SU-DHL-6 (cell line): ENCODE measurements at regions not wholly inside any gene's neighbourhood (a gene's known extent, or its start where the extent isn't known, plus 50 kb on each side); places are given as distances from the start of the nearest gene placed in this dataset.

Experiments
- H2AFZ ChIP-seq: fragments of 200-600 bp; sonication (generic); 2 replicates; pipeline ENCODE4 v1.6.1; 2014; ENCODE audit warnings: low read depth, mild to moderate bottlenecking, moderate library complexity, mixed read lengths, antibody characterized with exemption, low read length; ENCODE audit not compliant: severe bottlenecking
- H3F3A ChIP-seq: fragments of 200-600 bp; shearing (Covaris generic); 2 replicates; pipeline ENCODE4 v1.6.0; 2016; ENCODE audit warnings: antibody characterized with exemption, mild to moderate bottlenecking; ENCODE audit not compliant: insufficient read depth
- H3K27ac ChIP-seq: fragments of 200-600 bp; sonication (generic); 2 replicates; pipeline ENCODE4 v1.5.1; 2016; ENCODE audit warnings: low read depth, mild to moderate bottlenecking, low read length, moderate library complexity, mixed read lengths
- H3K27me3 ChIP-seq: fragments of 200-600 bp; sonication (generic), shearing (Covaris generic); 2 replicates; pipeline ENCODE4 v1.6.0; 2014; ENCODE audit warnings: mild to moderate bottlenecking, low read length
- H3K36me3 ChIP-seq: fragments of 200-600 bp; sonication (generic); 2 replicates; pipeline ENCODE4 v1.6.1; 2014; ENCODE audit warnings: mild to moderate bottlenecking, low read length, mixed read lengths
- H3K4me2 ChIP-seq: fragments of 300-600, 200-600 bp; shearing (Covaris generic), sonication (generic); 2 replicates; pipeline ENCODE4 v1.6.0; 2014; ENCODE audit warnings: low read length, low read depth, mild to moderate bottlenecking; ENCODE audit not compliant: poor library complexity, severe bottlenecking
- H3K4me3 ChIP-seq: fragments of 200-600 bp; sonication (generic); 2 replicates; pipeline ENCODE4 v1.5.1; 2014; ENCODE audit warnings: antibody characterized with exemption, low read length, mild to moderate bottlenecking, mixed read lengths; ENCODE audit not compliant: insufficient read depth, poor library complexity, severe bottlenecking
- H3K79me2 ChIP-seq: fragments of 200-600 bp; sonication (generic); 2 replicates; pipeline ENCODE4 v1.6.1; 2014; ENCODE audit warnings: mild to moderate bottlenecking, low read length, moderate library complexity; ENCODE audit not compliant: insufficient read depth
- H3K9ac ChIP-seq: fragments of 200-600 bp; sonication (generic); 2 replicates; pipeline ENCODE4 v1.7.0; 2014; ENCODE audit warnings: mild to moderate bottlenecking, low read length
- H3K9me2 ChIP-seq: fragments of 200-600 bp; sonication (generic); replicated peaks from 2 replicates; pipeline ENCODE4 v1.6.1; 2014; ENCODE audit warnings: low read length; ENCODE audit not compliant: insufficient read depth
- H3K9me3 ChIP-seq: fragments of 200-600 bp; sonication (generic); 2 replicates; pipeline ENCODE4 v1.6.1; 2014; ENCODE audit warnings: low read length, mixed read lengths; ENCODE audit not compliant: insufficient read depth
- H4K20me1 ChIP-seq: fragments of 200-600 bp; sonication (generic); 2 replicates; pipeline ENCODE4 v1.6.1; 2014; ENCODE audit warnings: low read depth, mild to moderate bottlenecking, antibody characterized with exemption, low read length, moderate library complexity, mixed read lengths
- CTCF ChIP-seq: fragments of 200-600 bp; sonication (generic); IDR thresholded peaks from one replicate; pipeline ENCODE4 v1.5.1; 2017; ENCODE audit warnings: antibody characterized with exemption, mild to moderate bottlenecking, low read length, moderate library complexity; ENCODE audit not compliant: insufficient read depth, poor library complexity, severe bottlenecking
- EZH2phosphoT487 ChIP-seq: fragments of 200-600 bp; sonication (generic), shearing (Covaris generic); conservative IDR thresholded peaks from 2 replicates; pipeline ENCODE4 v1.6.1; 2018; ENCODE audit warnings: mild to moderate bottlenecking, antibody characterized with exemption, low read length, moderate library complexity, mixed read lengths

DNA sequence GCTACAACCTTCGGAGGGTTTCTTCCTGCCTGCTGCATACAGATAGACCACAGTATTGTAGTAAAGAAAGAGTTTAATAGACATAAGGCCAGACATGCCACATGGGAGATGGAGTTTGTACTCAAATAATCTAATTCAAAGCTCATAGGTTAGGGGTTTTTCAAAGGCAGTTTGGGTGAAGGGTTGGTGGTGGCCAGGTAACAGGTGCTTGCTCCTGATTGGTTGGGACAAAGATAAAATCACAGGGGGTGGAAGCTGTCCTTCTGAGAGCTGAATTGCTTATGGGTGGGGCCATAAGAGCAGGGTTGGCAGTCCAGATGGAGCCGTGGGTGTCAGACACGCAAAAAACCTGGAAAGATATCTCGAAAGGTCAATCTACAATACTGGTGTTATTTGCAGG, 92.3 kb upstream of the ETV3 start:
- H3K9me3 ChIP-seq: no peaks in the 10 kb centered on the region
- no peak overlapping the region for H3K9ac ChIP-seq
- no peaks in the 10 kb centered on the region for H3K36me3 ChIP-seq
- H3F3A ChIP-seq: no peaks in the 10 kb centered on the region
- H4K20me1 ChIP-seq: no peaks in the 10 kb centered on the region
- H3K27ac ChIP-seq: no peak overlapping the region
- H3K4me2 ChIP-seq: no peak overlapping the region
- no peak overlapping the region for H3K4me3 ChIP-seq
- TF ChIP-seq EZH2phosphoT487 (no peak), CTCF (no peak)
- H3K27me3 ChIP-seq: no peaks in the 10 kb centered on the region
- H2AFZ ChIP-seq: no peak overlapping the region
- H3K9me2 ChIP-seq: no peaks in the 10 kb centered on the region
- H3K79me2 ChIP-seq: no peaks in the 10 kb centered on the region

DNA sequence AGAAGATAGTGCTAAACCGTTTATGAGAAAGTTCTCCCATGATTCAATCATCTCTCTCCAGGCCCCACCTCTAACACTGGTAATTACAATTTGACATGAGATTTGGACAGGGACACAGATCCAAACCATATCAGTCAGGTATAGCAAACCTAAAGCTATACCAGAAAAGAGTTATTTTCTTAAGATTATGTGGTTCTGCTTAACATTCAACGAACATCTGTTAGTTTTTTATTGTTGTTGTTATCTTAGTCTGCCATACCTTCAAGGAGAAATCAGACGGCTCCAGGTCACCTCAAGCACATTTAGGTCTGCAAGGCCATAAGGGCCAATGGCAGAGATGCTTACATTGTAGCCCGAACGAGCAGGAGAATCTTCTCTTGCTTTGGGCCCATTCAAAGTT, 89.5 kb upstream of the ETV3 start:
- no peak overlapping the region for H3K4me2 ChIP-seq
- no peaks in the 10 kb centered on the region for H3K9me2 ChIP-seq
- H3K27me3 ChIP-seq: no peaks in the 10 kb centered on the region
- H3K27ac ChIP-seq: no peak overlapping the region
- TF ChIP-seq EZH2phosphoT487 (no peak), CTCF (no peak)
- no peaks in the 10 kb centered on the region for H4K20me1 ChIP-seq
- H3K9ac ChIP-seq: no peak overlapping the region
- H2AFZ ChIP-seq: no peak overlapping the region
- peaks cover 4% of the 10 kb centered on the region; the same call in 1 of the 2 replicates for H3K9me3 ChIP-seq
- no peaks in the 10 kb centered on the region for H3F3A ChIP-seq
- no peaks in the 10 kb centered on the region for H3K79me2 ChIP-seq
- no peak overlapping the region for H3K4me3 ChIP-seq
- H3K36me3 ChIP-seq: no peaks in the 10 kb centered on the region

DNA sequence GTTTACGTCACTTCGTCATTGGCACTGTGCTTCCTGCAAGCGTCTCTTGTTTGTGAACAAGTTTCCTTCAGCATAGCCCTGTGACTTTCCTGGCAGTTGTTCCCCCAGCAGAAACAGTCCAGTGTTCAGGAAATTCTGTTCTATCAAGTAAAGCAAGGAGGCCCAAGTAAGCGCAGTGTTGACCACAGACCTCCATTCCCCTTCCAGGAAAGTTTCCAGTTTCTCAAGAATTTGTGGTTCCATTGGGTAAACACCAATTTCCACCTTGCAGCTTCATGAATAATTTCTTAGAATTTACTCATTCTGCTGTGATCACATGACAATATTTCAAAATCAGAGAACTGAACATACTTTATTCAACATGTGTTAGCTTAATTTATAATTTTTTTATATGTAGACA, 88.5 kb upstream of the ETV3 start:
- H2AFZ ChIP-seq: no peak overlapping the region
- no peak overlapping the region for H3K27ac ChIP-seq
- no peaks in the 10 kb centered on the region for H3K9me2 ChIP-seq
- H3K4me2 ChIP-seq: no peak overlapping the region
- H3K4me3 ChIP-seq: no peak overlapping the region
- H3K36me3 ChIP-seq: no peaks in the 10 kb centered on the region
- H3F3A ChIP-seq: no peaks in the 10 kb centered on the region
- no peaks in the 10 kb centered on the region for H3K79me2 ChIP-seq
- H3K27me3 ChIP-seq: no peaks in the 10 kb centered on the region
- no peaks in the 10 kb centered on the region for H4K20me1 ChIP-seq
- H3K9me3 ChIP-seq: peaks cover 4% of the 10 kb centered on the region; the same call in 1 of the 2 replicates
- TF ChIP-seq EZH2phosphoT487 (no peak), CTCF (no peak)
- no peak overlapping the region for H3K9ac ChIP-seq

DNA sequence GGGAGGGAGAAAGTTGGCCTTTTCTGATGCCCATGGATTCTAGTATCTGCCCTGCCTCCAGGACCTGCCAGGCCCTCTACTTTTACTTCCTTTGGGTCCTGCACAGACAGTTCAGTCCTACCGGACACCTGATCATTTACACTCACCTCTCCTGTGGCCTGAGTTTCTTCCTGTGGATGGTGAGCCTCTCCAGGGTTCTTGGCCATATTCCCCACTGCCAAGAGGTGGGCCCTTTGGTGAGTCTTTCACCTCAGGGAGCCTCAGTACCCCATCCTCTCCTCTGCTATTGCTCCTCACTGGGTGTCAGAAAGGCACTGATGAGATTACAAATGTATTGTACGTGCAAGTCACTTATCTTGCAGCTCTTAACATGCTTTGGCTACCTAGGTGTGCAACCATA, 81.4 kb upstream of the ETV3 start:
- Histone ChIP-seq H3K27me3 (no peaks in the 10 kb centered on the region), H3K9ac (no peak overlapping the region), H3F3A (no peaks in the 10 kb centered on the region)

More for the DNA sequence above, 81.4 kb upstream of the ETV3 start:
- no peak for TF ChIP-seq CTCF
- no peak for TF ChIP-seq EZH2phosphoT487
- H3K4me2 ChIP-seq: no peak overlapping the region
- no peak overlapping the region for H2AFZ ChIP-seq
- H3K9me2 ChIP-seq: no peaks in the 10 kb centered on the region
- no peaks in the 10 kb centered on the region for H3K9me3 ChIP-seq
- H4K20me1 ChIP-seq: no peaks in the 10 kb centered on the region
- H3K79me2 ChIP-seq: no peaks in the 10 kb centered on the region
- H3K27ac ChIP-seq: no peak overlapping the region
- no peaks in the 10 kb centered on the region for H3K36me3 ChIP-seq
- no peak overlapping the region for H3K4me3 ChIP-seq
